ENCODE measurements at regions not wholly inside any gene's neighbourhood (a gene's known extent, or its start where the extent isn't known, plus 50 kb on each side); places are given as distances from the start of the nearest gene placed in this dataset.
A peak's percentile ranks its signal among the peaks of the same experiment; 100 is the strongest.

DNA sequence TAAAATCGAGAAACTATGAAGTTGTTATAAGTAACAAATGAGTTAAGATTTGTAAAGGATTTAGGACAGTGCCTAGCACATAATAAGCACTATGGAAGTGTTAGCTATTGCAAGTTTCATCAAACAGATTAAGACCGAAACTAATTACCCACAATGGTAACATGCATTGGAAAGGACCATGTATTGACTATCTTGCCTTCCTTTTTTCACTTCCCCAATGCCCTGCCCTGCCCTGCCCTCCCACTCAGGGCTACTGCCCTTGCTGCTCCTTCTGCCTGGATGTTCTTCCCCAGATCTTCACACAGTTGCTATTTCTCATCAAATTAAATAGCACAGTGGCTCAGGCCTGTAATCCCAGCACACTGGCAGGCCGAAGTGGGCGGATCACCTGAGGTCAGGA lies 202.1 kb upstream of the PSMD7 start:
- DNase-seq = no peak

DNA sequence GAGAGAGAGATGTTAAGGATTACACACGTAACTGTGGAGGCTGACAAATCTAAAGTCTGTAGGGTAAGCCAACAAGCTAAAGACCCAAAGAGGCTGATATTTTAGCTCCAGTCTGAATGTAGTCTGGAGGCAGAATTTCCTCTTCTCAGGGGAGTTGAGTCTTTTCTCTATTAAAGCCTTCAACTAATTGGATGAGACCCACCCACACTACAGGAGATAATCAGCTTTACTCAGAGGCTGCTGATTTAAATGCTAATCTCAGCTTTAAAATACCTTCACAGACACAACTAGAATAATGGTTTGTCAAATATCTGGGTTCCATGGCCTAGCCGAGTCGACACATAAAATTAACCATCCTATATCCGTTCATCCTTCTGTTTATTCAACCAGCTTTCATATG lies 204.3 kb upstream of the PSMD7 start:
- DNase-seq = no peak

DNA sequence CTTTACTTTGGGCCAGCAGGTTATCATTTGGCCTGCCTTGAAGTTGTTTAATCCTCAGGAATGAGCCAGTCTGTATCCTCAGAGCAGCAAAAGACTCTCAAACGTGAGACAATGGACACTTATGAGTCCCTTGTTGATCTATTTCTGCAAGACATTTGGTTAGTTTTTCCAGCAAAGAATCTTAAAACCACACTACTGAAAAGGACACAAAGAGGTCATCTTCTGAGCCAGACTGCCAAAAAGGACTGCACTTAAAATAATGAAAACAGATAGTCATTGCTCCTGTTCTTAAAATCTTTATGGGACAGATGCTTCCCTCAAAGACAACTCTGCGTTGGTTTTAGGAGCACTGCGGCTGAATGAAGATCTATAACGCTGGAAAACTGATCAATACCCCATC lies 205.7 kb upstream of the PSMD7 start:
- DNase-seq = no peak

DNA sequence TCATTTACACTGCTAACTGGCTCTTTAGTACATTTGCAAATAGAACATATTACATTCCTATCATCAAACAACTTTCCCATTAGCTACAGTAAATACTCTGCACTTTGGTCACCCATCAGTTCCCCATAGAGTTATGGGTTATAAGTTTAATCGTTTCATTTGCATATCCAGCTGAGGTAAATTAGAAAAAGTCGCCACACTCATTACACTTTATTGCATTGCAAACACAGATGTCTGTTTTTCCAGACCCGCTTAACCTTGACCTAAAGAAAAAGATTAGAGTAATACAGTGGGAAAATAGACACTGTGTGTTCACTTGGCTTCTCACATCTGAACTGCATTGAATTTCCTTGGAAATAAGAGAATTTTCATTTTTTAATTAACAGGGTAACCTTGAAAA lies 213.1 kb upstream of the PSMD7 start:
- no peak for DNase-seq

DNA sequence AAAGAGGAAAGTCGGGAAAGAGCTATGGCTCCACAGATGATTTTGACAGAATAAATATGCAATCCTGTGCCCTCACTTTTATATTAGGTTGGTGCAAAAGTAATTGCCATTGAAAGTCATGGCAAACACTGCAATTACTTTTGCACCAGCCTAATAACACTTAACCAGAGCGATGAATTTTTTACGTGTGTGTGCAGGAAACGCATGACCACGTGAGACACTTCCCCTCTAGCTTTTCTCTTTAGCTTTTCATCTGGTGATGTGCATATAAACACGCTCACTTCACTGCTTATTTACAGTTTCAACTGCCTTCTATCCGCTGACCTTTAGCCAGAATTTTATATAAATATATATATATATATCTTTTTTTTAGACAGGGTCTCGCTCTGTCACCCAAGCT lies 216.3 kb upstream of the PSMD7 start:
- DNase-seq = no peak

DNA sequence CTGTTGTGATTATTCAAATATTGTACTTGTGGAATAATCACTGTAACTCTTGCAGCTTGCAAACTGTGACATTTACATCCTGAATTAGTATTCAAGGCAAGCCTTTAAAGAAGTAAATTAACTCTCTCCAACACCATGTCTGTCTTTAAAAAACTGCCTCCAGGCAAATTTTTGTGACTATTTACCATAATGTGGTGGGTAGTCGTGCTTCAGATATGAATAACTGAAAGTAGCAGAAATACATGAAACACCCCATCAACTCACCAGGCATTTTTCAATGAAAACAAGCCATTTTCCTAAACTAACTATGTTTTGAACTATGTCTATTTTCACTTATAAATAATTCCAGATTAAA lies 217.4 kb upstream of the PSMD7 start:
- no peak for DNase-seq

DNA sequence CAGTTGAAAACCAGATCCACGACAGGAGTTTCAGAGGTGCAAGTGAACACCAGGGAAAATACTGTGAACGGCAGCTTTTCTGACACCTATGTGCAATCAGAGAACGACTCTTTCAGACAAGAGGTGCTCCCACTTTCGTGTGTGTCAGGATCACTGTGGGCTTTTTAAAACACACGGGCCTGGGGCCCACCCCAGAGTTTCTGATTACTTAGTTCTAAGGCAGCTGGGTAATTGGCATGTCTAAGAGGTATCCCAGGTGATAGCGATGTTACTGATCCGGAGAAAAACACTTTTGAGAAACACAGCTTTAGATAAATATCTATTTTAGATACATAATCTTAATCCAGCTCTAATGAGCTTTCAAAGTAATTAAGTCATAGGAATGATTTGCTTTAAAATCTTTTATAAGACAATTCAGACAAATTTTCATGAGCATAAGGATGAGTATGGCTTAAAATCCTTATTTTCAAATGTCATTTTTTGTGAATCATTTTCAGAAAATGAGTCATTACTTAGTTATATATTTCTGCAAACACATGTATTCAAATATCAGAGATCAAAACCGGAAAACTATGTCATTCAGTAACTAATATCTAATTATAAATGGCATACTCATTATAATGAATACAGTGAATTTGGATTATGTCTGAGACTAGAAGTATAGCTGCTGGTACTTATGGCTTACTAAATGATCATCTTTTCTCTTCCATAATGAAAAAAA lies 217.9 kb upstream of the PSMD7 start:
- no peak for DNase-seq

DNA sequence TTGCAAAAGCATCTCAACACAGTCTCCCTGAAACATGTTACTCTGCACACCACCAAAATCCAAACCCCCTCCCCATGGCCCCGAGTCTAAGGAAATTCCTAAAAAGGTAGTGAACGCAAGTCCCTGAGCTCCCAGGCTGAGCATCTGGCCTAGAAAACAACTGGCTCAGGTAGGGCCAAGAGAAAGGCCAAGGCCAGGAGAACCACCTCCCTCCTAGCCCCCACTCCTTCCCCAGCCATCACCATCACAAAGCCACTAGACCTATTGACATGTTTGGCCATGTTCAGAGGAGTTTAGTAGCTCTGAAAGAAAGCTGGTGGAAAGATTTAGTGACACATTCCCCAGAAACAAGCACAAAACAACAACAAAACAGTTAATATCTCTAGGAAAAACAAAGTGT lies 220.0 kb upstream of the PSMD7 start:
- DNase-seq = no peak

DNA sequence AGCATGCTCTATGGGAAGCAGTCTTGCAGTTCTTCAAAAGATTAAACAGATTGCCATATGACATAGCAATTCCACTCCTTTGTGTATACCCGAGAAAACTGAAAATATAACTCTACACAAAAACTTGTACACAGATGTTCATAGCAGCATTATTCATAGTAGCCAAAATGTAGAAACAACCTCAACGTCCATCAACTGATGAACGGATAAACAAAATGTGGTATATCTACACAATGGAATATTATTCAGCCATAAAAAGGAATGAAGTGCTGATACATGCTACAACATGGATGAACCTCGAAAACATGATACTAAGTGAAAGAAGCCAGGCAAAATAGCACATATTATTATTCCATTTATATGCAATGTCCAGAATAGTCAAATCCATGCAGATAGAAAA lies 221.2 kb upstream of the PSMD7 start:
- no peak for DNase-seq

DNA sequence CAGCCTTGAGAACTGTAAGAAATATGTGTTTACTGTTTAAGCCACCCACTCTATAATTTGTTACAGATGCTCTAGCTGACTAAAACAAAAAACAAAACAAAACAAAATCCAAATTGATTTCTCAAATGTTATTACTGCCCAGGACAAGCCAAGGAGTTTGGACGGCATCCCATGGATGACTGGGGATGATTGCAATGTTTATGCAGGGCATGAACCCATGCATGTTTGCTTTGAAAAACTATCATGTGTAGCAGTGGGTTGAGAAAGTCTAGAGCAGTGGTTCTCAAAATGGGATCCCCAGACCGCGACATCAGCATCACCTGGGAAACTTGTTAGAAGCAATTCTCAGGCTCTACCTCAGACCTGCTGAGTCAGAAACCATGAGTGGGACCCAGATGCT lies 223.2 kb upstream of the PSMD7 start:
- DNase-seq = no peak

DNA sequence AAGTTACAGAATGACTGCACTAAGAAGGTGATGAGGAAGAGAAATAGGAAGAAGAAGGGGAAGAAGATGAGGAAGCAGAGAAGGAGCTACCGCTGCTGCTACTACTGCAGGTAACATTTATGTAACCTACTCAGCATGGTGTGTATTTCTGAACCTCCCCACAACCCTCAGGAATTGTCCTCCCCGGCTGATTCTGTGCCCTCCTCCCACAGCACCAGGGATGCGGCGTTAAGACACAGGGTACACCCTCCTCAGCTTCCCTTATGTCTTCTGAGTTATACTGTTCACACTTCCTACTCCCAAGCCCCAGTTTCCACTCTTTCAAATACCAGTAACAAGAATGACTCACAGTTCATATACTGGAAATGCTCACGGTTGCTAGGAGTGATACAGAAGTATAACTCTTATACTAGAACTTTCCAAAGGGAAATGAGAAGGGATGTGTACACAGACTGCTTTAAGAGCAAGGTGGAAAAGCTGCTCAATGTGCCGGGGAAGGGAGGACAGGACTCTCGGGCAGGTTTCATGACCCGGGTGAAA lies 224.5 kb upstream of the PSMD7 start:
- no peak for DNase-seq

DNA sequence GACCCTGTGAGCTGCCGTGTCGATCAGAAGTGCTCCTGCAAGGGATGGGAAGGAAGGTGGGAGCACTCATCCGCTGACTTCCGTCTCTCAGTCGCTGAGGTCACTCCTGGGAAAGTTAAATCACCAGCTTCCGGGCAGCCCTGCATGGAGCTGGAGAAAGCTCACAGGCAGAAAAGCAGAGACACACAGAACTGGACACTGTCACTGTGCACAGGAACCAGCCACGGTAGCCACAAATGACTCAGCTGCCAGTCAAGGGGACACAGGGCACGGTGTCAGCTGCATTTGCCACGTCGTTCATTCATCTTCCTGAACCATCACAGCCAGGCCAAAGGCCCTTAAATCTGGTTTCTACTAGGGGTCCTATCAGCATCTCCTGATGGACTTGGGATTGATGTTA lies 226.4 kb upstream of the PSMD7 start:
- no peak for DNase-seq

DNA sequence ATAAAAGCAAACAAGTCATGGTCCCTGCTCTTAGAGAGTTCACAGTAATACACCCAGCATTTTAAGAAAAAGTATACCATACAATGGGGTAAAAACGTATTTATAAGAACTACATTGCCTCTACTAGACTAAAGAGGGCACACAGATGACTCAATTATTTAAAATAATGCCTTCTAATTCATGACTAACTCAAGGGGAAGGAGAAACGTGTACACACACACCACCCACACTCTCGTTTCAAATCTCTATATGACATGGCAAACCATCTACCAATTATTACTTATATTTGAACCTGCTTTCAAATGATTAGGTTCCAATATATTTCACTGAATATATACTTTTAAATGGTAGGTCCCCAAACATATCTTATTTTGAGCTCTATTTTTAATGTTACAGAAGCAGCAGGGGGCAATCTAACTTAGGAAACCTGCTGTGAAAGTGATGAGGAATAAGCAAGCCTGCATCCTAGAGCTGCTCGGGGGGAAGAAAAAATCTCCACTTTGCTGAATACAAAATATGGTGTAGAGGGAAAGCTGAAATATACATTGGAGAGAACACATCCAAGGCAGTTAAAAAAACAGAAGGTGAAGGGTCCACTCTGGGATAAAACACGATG lies 232.4 kb upstream of the PSMD7 start:
- peak; percentile 22 for DNase-seq

DNA sequence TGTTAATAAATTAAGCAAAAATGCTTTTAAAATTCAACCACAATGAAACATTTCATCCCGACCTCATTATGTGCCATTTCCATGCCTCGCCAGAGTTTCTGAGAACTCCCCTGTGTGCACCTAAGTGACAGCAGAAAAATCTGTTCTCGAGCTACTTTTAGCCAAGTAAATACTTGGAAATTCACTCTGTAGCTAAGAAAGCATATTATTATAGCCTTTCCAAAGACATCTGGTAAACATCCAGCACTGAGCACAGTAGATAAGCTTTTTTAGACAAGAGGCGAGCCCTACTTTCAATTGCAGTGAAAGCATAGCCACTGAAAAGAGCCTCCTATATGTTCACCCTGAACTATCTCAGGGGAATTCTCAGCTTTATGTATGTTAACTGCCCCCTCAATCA lies 242.8 kb upstream of the PSMD7 start:
- peak; percentile 31 for DNase-seq

DNA sequence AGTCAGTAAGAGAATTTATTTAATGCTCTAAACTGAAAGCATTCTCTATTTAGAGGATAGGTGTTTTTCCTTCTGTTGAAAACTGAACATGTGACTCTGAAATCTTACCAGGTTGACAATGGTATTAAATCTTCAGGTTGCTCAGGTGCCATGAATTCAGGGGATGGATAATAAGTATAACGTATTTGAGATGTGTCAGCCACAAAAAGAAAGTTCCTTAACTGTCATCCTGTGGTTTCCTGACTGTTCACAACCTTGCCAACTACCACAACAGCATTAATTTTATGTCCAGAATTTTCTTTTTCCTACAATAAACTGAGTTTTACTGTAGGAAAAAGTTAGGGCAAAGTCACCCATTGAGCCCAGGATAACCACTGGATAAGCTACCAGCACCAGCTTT lies 243.3 kb upstream of the PSMD7 start:
- no peak for DNase-seq

DNA sequence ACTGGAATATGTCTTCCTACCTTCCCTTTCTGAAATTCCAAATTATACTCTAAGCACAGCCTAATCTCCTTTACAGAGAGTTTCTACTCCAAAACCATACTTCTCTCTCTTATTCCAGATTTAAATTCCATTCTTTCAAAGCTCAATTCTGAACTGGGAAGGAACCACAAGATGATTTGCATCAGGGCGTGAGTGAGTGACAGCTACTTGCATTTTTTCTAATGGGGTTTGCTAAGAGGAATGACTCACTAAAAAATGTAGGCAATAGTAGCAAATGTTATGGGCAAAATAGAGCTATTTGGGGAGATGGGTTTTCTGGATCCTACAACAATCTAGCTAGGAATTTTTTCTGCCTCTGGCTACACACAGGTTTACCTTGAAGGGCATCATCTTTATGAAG lies 244.6 kb upstream of the PSMD7 start:
- DNase-seq = no peak

DNA sequence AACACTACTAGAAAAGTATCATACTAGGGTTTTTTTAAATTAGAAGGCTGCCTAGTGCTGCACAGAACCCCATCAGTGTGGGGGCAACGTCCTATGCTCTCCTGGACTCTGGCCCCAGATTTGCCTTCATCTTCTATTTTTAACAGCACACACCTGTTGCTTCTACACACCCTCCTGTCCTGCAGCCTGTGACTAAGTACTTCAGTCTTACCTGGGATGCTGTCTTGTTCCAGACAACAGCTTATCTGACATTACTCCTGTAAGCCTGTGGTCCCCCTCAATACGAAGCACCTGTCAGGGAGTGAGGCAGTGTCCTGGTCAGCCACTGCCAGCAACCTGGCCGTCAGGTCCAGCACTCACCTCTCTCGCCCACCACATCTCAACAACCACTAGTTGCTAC lies 247.6 kb upstream of the PSMD7 start:
- DNase-seq = no peak

DNA sequence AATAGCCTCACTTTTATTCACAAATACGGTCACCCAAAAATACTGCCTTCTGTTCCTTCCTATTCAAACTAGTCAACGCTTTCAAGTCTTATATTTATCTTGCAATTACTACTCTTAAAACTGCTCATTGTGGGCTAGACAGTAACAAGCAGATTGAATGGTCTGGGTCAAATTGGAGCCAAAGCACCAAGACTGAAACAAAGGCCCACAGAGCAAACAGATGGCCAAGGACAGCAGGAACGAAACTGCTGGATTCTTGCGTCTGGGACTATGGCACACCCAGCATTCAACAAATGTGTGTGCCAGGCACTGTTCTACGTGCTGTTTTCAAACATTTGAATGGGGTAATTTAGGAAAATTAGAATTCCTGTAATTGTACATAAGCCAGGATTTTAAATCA lies 250.1 kb upstream of the PSMD7 start:
- no peak for DNase-seq

DNA sequence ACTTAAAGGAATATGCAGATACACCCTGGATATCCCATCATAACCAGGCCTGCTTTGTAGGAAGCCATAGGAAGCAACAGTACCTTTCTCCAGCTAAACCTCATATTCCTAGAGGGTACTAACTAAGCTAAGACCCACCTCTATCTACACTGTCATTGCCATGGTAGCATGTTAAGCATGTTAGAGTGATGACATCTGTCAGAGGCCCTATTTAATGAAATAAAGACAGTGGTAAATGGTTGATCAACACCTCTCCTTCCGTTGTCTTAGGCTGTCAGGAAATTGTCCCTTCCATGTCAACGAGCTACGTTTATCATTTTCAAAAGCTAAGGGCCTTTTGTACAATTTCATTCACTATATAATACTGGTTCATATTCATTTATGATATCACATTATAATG lies 251.1 kb upstream of the PSMD7 start:
- no peak for DNase-seq

DNA sequence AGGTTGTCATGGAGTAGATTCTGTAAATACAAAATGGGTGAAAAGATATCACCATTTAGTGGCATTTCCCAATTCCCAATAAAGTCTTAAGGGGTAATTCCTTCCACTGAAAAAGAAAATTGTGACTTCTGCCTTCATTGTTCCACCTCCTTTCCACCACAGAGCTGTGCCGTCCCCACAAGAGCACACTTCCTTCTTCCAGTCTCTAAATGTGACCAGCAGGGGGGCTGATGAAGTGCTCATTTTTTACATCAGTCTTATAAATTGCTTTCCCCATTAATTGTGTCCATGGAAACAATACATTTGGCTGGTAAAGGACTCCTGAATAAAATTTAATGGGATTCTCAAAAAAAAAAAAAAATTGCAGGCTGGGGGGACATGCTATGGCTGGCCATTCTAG lies 260.8 kb upstream of the PSMD7 start:
- peak; percentile 12 for DNase-seq

DNA sequence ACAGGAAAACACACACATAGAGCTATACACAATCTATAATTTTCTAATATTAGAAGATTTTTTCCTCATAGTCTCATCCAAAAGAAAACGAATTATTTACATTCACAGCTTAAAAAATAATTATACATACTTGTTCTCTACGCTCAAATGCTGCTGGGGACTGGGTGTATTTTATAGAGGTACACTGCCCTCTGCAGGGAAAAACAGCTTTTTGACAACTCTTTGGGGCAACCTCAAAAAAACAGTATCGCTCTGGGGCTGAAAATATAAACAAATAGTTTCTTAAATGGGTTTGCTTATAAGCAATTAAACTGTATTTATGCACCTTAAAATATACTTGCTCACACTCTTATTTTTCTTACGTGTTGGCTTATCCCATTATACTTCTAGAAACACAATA lies 261.8 kb upstream of the PSMD7 start:
- DNase-seq = peak; percentile 73

DNA sequence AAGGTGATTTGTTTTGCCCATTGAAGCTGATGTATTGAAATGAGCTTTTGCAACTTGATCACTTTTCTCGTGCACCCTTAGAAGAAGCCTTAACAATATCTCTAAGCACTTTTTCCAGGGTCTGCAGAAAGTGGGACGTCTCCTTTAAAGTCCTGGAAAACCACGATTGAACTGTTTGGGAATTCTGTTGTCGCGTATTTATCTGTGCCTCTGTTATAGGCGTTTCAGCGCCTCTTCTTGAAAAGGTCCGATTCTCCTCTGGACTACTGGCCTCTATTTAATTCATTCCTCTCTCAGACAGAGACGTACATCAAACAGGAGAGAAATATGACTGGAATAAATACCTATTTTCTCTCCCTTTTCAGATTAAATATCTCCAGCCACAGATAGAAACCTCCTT lies 262.4 kb upstream of the PSMD7 start:
- DNase-seq = no peak

DNA sequence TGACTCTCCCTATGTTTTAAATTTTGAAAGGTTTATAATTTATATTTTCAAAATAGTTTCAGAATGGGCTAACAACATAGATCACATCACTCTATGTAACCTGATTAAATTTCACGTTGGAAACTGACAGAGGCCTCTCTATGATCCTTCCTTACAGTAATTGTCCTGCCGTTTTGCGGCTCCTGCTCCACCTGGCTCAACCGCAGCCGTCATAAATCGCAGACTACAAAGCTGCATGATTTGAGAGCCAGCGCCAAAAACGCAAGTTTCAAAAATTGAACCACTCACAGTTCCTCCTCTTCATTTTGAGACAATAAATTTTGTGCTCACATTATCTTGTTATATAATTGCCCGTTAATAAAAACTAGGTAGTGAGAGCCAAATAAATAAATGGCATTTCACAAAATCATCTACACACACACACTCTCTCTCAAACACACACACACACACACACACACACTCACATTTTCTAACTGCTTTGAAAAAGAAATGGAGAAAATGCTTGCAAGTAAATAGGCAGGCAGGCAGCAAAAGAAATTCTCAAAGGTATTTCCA lies 263.1 kb upstream of the PSMD7 start:
- no peak for DNase-seq

DNA sequence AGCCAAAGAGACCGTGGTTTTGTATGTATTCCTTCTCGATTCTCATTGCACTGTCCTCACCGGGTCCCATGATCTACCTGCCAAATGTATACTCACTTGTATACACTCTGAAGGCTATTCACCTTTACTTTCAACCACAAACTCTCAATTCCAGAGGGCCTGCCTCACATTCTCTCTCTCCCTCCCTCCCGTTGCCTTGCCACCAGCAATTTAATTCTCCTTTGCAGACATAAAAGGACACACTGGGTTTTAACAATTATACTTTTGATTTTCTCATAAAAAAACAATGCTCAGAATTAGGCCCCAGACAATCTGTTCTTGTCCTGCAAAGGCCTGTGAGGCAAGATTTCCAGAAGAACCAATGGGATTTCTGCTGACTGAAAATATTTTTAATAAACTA lies 265.1 kb upstream of the PSMD7 start:
- no peak for DNase-seq

All from tongue (tissue), 1 donor.